ENCODE measurements at regions not wholly inside any gene's neighbourhood (a gene's known extent, or its start where the extent isn't known, plus 50 kb on each side); places are given as distances from the start of the nearest gene placed in this dataset.

DNA sequence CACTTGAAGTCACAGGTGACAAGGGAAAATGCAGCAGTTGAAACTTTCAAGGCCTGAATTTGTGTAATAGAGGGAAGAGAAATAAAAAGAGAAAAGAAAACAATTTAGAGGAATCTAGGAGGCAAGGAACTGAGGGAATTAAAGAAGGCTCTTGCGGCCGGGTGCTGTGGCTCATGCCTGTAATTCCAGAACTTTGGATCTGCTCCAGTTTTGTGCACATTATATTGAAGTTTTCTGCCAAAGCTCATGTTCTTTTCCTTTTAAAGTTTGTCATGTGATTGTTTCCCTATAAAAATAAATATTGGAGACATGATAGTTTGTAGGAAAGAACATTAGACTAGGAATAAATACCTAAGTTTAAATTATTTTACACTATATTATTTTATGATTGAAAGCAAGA lies 433.9 kb upstream of the CPEB2 start:
- ATAC-seq = no peak
- H3K4me3 ChIP-seq = no peak overlapping the region
- no peaks in the 10 kb centered on the region for H3K9me3 ChIP-seq
- H3K4me1 ChIP-seq = no peaks in the 10 kb centered on the region
- intact Hi-C loops (cut with DNase I) = no loop called here
- no peaks in the 10 kb centered on the region for H3K27me3 ChIP-seq
- H3K36me3 ChIP-seq = no peaks in the 10 kb centered on the region
- 60% methylated on average over 2 of the region's 2 CpGs for WGBS (ENCODE audit: insufficient coverage, low coverage, low lambda C conversion rate, missing lambda C conversion rate)
- no peak overlapping the region for H3K27ac ChIP-seq
- no peak for DNase-seq
- TF ChIP-seq, protein P1, sequence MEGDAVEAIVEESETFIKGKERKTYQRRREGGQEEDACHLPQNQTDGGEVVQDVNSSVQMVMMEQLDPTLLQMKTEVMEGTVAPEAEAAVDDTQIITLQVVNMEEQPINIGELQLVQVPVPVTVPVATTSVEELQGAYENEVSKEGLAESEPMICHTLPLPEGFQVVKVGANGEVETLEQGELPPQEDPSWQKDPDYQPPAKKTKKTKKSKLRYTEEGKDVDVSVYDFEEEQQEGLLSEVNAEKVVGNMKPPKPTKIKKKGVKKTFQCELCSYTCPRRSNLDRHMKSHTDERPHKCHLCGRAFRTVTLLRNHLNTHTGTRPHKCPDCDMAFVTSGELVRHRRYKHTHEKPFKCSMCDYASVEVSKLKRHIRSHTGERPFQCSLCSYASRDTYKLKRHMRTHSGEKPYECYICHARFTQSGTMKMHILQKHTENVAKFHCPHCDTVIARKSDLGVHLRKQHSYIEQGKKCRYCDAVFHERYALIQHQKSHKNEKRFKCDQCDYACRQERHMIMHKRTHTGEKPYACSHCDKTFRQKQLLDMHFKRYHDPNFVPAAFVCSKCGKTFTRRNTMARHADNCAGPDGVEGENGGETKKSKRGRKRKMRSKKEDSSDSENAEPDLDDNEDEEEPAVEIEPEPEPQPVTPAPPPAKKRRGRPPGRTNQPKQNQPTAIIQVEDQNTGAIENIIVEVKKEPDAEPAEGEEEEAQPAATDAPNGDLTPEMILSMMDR (IDR thresholded peaks at IDR 0.05) = no peak
- no peak for TF ChIP-seq POLR2A (IDR thresholded peaks at IDR 0.05)

DNA sequence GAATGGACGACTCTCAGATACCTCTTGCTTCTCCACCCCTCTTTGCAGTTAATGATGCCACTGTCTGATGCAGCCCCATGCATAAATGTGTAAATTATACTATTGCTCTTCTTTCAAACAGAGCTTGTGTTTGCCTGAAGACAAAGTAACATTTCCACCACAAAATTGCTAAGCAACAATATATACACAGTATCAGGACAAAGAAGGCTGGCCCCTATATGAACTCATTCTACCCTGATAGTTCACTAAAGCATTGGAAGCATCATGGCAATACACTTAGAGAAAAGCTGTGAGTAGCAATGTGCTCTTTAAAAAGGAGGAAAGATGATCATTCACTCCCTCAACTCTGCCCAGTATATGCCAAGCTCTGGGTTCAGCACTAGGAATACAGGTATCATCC lies 427.0 kb upstream of the CPEB2 start:
- Histone ChIP-seq H3K36me3 (no peaks in the 10 kb centered on the region), H3K4me1 (no peaks in the 10 kb centered on the region), H3K4me3 (no peak overlapping the region), H3K27me3 (no peaks in the 10 kb centered on the region), H3K9me3 (no peaks in the 10 kb centered on the region), H3K27ac (no peak overlapping the region)
- DNase-seq (no peak), ATAC-seq (no peak)
- no peak for TF ChIP-seq POLR2A (IDR thresholded peaks at IDR 0.05)
- WGBS (ENCODE audit: insufficient coverage, low coverage, low lambda C conversion rate, missing lambda C conversion rate) = 40% methylated on average over 1 of the region's 1 CpG
- intact Hi-C loops (cut with DNase I) = no loop called here

DNA sequence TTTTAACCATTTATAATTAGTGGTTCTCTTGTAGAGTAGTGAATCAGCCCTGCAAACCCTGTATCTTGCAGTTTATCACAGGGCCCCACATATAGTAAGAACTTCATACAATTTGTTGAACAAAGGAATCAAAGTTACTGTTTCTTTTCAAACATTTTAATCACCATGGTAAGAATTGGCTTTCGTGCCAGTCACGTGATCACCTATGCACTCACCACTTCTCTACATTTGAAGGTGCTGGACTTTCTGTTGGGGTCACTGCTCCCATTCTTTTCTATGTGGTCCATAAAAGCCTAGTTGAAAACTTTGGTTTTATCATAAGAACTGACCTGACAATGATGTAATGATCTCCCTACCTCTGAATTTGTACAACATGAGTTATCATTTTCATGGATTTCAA lies 426.4 kb upstream of the CPEB2 start:
- no peak overlapping the region for H3K4me3 ChIP-seq
- intact Hi-C loops (cut with DNase I) = no loop called here
- no peaks in the 10 kb centered on the region for H3K9me3 ChIP-seq
- H3K36me3 ChIP-seq = no peaks in the 10 kb centered on the region
- H3K4me1 ChIP-seq = no peaks in the 10 kb centered on the region
- no peak for ATAC-seq
- no peak overlapping the region for H3K27ac ChIP-seq
- no peaks in the 10 kb centered on the region for H3K27me3 ChIP-seq
- no peak for DNase-seq
- TF ChIP-seq, protein P1 (IDR thresholded peaks at IDR 0.05) = no peak
- no peak for TF ChIP-seq POLR2A (IDR thresholded peaks at IDR 0.05)
- 53% methylated on average over 2 of the region's 2 CpGs for WGBS (ENCODE audit: insufficient coverage, low coverage, low lambda C conversion rate, missing lambda C conversion rate)

DNA sequence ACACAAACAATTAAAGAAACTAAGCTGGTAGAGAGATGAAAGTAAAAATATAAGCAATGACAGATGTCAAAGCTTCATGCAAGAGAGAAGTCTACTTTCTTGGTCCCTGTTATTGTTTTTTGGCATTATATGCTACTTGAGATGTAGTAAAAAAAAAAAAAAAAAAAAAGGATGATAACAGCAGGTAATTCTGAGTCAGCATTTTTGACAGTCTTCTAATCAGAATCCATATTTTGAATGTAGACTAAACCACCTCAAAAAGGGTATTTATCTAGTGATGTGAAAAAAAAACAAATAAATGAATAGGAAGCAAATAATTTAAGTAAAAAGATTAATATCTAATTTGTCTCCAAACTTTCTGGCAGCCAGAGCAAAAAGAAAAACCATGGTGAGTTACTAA lies 422.2 kb upstream of the CPEB2 start:
- Histone ChIP-seq H3K4me1 (no peaks in the 10 kb centered on the region), H3K4me3 (no peak overlapping the region), H3K27me3 (no peaks in the 10 kb centered on the region), H3K36me3 (no peaks in the 10 kb centered on the region), H3K9me3 (no peaks in the 10 kb centered on the region), H3K27ac (no peak overlapping the region)
- ATAC-seq = no peak
- no peak for DNase-seq
- TF ChIP-seq, protein P1 (IDR thresholded peaks at IDR 0.05) = no peak
- TF ChIP-seq POLR2A (IDR thresholded peaks at IDR 0.05) = no peak
- intact Hi-C loops (cut with DNase I) = no loop called here

DNA sequence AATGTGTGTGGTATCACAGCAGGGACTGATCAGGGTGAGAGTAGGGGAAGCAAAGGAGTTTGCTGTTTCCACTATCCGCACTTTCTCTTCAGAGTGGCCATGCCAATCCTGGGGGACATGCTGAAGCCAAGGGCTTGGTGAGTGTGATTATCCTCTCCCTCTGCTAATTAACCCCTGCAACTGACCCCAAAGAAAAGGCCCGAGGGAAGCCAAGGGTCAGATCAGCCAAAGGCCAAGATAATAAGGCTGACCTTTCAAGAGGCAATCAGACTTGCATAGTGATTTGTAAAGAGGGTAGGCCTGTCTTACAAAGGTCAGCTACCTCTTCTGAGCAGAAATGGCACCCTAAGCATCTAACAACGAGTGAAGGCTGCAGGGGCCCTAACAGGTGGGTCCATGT lies 420.5 kb upstream of the CPEB2 start:
- H3K36me3 ChIP-seq = no peaks in the 10 kb centered on the region
- intact Hi-C loops (cut with DNase I) = no loop called here
- no peaks in the 10 kb centered on the region for H3K27me3 ChIP-seq
- TF ChIP-seq, protein P1 (IDR thresholded peaks at IDR 0.05) = no peak
- TF ChIP-seq POLR2A (IDR thresholded peaks at IDR 0.05) = no peak
- H3K27ac ChIP-seq = no peak overlapping the region
- WGBS (ENCODE audit: insufficient coverage, low coverage, low lambda C conversion rate, missing lambda C conversion rate) = 7% methylated on average over 2 of the region's 3 CpGs
- DNase-seq = no peak
- no peak overlapping the region for H3K4me3 ChIP-seq
- no peaks in the 10 kb centered on the region for H3K9me3 ChIP-seq
- no peak for ATAC-seq
- no peaks in the 10 kb centered on the region for H3K4me1 ChIP-seq
